Transverse colon (tissue), 4 donors: ENCODE measurements at regions not wholly inside any gene's neighbourhood (a gene's known extent, or its start where the extent isn't known, plus 50 kb on each side); places are given as distances from the start of the nearest gene placed in this dataset.

Source experiments
- DNase-seq: peaks from one replicate; pipeline ENCODE4 v3.0.0-alpha.2; 2019
- H3K27ac ChIP-seq, 4 donors: fragments of 200-600 bp; sonication (generic); 2 replicates each; pipeline ENCODE4 v1.5.1; 2016 to 2018; ENCODE audit warnings: inconsistent platforms in 4 of 4
- H3K27me3 ChIP-seq: fragments of 200-600 bp; sonication (generic); 2 replicates; pipeline ENCODE4 v1.5.1; 2017; ENCODE audit warnings: inconsistent platforms
- H3K36me3 ChIP-seq, 4 donors: fragments of 200-600 bp; sonication (generic); 2 replicates each; pipeline ENCODE4 v1.5.1; 2017 to 2019; ENCODE audit warnings: inconsistent platforms in 4 of 4
- H3K4me1 ChIP-seq, 4 donors: fragments of 200-600 bp; sonication (generic); 2 replicates each; pipeline ENCODE4 v1.5.1; 2017 to 2020; ENCODE audit warnings: inconsistent platforms in 4 of 4
- H3K4me3 ChIP-seq, 4 donors: fragments of 200-600 bp; sonication (generic); 1 replicate in 1 of 4; 2 replicates in 3 of 4; pipeline versions ENCODE4 v1.5.1 to v1.6.1; 2017 to 2019; ENCODE audit warnings: inconsistent platforms in 4 of 4
- H3K9me3 ChIP-seq, 2 donors: fragments of 200-600 bp; sonication (generic); 2 replicates each; pipeline ENCODE4 v1.5.1; 2017 to 2019; ENCODE audit warnings: inconsistent platforms in 2 of 2
- EP300 ChIP-seq: sonication (generic); formaldehyde crosslinking; IDR thresholded peaks from one replicate; pipeline ENCODE4 v1.6.1; 2017; ENCODE audit warnings: antibody characterized with exemption, low read depth
- POLR2A ChIP-seq: fragments of 450-650 bp; IDR thresholded peaks from one replicate; pipeline ENCODE4 v1.6.1; 2016; ENCODE audit warnings: antibody characterized with exemption, mild to moderate bottlenecking, moderate library complexity
- POLR2AphosphoS5 ChIP-seq, 3 donors: sonication (generic); formaldehyde crosslinking; IDR thresholded peaks; one replicate each; pipeline ENCODE4 v1.6.1; 2016; ENCODE audit warnings: antibody characterized with exemption in 3 of 3
- WGBS, 2 donors: methylation state at CpG; one replicate each; pipeline ENCODE4 v1.1.5; 2018; ENCODE audit warnings: low coverage in 1 of 2; 5-methylcytosine and 5-hydroxymethylcytosine counted together
- in situ Hi-C, 4 donors: fragments of 200-750 bp; cut with MboI; loops; one replicate each; pipeline versions ENCODE4 v1.15.0 to v1.15.1; 2017; ENCODE audit warnings: low sequenced_read_pairs in 3 of 4, low pct_ligation_motif_present in 1 of 4, low pct_unique_long_range_greater_than_20kb in 1 of 4
- intact Hi-C: fragments of 100-400 bp; cut with DNase I; formaldehyde crosslinking; loops from one replicate; pipeline ENCODE4 v1.15.1; 2023; ENCODE audit warnings: low total_unique reads
- TF ChIP-seq, protein P1 (sequence below), 5 experiments: fragments of 200-600 bp in 3 of 5; fragments of 450-650 bp in 2 of 5; sonication (generic) in 3 of 5; IDR thresholded peaks; 1 replicate in 2 of 5; 2 replicates in 3 of 5; pipeline ENCODE4 v1.5.1; 2016 to 2017; ENCODE audit warnings: antibody characterized with exemption in 5 of 5, inconsistent platforms in 3 of 5, mild to moderate bottlenecking in 2 of 5, moderate library complexity in 1 of 5

DNA sequence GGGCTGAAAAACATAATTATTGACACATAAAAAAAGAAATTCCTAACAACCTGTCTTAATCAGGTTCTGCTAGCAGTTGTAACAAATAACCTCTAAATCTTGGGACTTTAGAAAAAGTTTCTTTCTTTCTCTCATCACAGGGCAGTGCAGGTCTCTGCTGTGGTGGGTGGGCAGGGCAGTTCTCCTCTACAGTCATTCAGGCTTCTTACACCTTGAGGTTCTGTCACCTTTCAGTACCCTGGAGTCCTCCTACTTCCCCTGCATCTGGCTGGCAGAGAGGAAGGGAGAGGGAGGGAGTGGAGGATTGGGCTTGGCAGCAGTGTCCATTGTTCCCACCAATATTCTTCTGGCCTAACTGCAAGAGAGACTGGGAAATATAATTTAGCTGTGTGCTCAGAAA is 112.2 kb upstream of the ANKRD55 start:
- Histone ChIP-seq H3K4me3 (no peak overlapping the region), H3K36me3 (no peaks in the 10 kb centered on the region), H3K27me3 (no peaks in the 10 kb centered on the region), H3K27ac (no peak overlapping the region), H3K9me3 (no peaks in the 10 kb centered on the region), H3K4me1 (peaks cover 0 to 7% (median 0%) of the 10 kb centered on the region in 4 donors)
- in situ Hi-C loops (no loop called here), intact Hi-C loops (no loop called here)
- no peak for DNase-seq
- TF ChIP-seq POLR2A (no peak), EP300 (no peak), POLR2AphosphoS5 (IDR thresholded peaks at IDR 0.05) (no peak)
- TF ChIP-seq, protein P1, sequence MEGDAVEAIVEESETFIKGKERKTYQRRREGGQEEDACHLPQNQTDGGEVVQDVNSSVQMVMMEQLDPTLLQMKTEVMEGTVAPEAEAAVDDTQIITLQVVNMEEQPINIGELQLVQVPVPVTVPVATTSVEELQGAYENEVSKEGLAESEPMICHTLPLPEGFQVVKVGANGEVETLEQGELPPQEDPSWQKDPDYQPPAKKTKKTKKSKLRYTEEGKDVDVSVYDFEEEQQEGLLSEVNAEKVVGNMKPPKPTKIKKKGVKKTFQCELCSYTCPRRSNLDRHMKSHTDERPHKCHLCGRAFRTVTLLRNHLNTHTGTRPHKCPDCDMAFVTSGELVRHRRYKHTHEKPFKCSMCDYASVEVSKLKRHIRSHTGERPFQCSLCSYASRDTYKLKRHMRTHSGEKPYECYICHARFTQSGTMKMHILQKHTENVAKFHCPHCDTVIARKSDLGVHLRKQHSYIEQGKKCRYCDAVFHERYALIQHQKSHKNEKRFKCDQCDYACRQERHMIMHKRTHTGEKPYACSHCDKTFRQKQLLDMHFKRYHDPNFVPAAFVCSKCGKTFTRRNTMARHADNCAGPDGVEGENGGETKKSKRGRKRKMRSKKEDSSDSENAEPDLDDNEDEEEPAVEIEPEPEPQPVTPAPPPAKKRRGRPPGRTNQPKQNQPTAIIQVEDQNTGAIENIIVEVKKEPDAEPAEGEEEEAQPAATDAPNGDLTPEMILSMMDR (IDR thresholded peaks at IDR 0.05), result no peak

DNA sequence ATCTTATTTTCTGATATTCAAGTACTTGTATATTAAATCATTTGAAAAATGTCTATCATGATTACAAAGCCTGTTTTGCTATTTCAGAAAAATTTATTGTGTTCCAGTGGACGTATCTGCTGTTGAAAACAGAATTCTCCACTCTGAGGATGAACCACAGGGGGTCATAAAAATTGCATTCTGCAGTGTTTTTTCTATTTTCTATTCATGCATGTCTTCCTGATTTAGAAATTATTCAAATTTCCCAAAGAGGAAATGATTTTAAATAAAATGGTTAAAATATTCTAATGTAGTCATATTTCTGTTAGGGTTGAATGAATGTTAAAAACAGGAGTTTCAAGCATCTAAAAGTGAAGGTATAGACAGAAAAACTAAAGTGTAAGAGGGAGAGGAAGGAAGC is 111.5 kb upstream of the ANKRD55 start:
- in situ Hi-C loops, result no loop called here

DNA sequence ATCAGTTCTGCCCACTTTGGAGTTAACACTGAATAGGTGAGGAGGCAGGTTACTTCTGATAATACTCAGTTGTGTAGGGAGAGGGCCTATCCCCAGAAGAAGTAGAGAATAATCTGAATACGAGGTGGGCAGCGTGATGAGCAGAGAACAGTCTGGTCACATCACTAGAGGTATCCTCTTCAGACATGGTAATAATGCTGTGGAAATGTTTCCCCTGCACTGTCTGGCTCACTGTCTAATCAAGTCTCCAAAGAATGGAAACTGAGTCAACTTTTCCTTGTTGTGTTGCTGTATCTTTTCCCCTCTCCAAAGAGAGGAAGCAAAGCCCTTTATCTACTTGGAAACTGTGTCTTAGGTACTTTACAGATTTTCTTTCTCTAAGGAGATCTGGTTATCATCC is 110.9 kb upstream of the ANKRD55 start:
- in situ Hi-C loops (no loop called here), intact Hi-C loops (no loop called here)
- no peak for TF ChIP-seq EP300
- TF ChIP-seq, protein P1 (IDR thresholded peaks at IDR 0.05), result no peak
- TF ChIP-seq POLR2A, result no peak
- TF ChIP-seq POLR2AphosphoS5 (IDR thresholded peaks at IDR 0.05), result no peak
- WGBS, 2 donors, result 97% methylated on average over 2 of the region's 2 CpGs; no CpG with 5 or more reads in 1 of the 2 donors
- Histone ChIP-seq H3K4me3 (no peak overlapping the region), H3K4me1 (no peaks in the 10 kb centered on the region), H3K36me3 (no peaks in the 10 kb centered on the region), H3K27me3 (no peaks in the 10 kb centered on the region), H3K27ac (no peak overlapping the region), H3K9me3 (no peaks in the 10 kb centered on the region)
- no peak for DNase-seq

More for the DNA sequence above, 111.5 kb upstream of the ANKRD55 start:
- 82 to 86% methylated on average over 1 of the region's 1 CpG for WGBS, 2 donors
- Histone ChIP-seq H3K36me3 (no peaks in the 10 kb centered on the region), H3K27me3 (no peaks in the 10 kb centered on the region), H3K4me1 (no peaks in the 10 kb centered on the region), H3K27ac (no peak overlapping the region), H3K4me3 (no peak overlapping the region), H3K9me3 (no peaks in the 10 kb centered on the region)
- no peak for DNase-seq
- intact Hi-C loops, result no loop called here
- TF ChIP-seq POLR2AphosphoS5 (IDR thresholded peaks at IDR 0.05), result no peak
- no peak for TF ChIP-seq POLR2A
- TF ChIP-seq, protein P1 (IDR thresholded peaks at IDR 0.05), result no peak
- no peak for TF ChIP-seq EP300

DNA sequence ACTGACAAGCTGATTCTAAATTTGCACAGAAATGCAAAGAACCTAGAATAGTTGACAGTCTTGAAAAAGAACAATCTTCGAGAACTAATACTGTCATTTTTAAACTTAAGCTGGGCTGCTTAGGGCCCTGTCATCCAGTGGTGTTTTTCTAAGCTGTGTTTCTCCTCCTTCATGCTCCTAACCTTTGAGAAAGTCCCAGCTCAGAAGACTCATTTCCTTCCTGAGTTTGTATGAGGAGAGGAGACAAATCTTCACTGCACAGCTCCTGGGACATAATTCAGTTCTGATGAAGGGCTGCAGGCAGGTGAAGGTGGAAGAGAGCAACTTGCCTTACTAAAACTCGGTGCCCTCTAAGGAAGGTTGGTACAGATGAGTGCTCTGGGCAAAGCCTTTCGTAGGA is 109.5 kb upstream of the ANKRD55 start:
- H3K9me3 ChIP-seq, result no peaks in the 10 kb centered on the region
- no peaks in the 10 kb centered on the region for H3K4me1 ChIP-seq
- DNase-seq, result no peak
- H3K27me3 ChIP-seq, result no peaks in the 10 kb centered on the region
- no peaks in the 10 kb centered on the region for H3K36me3 ChIP-seq
- no peak for TF ChIP-seq POLR2AphosphoS5 (IDR thresholded peaks at IDR 0.05)
- TF ChIP-seq, protein P1 (IDR thresholded peaks at IDR 0.05), result no peak
- no peak for TF ChIP-seq POLR2A
- no peak for TF ChIP-seq EP300
- H3K4me3 ChIP-seq, result no peak overlapping the region
- 92 to 100% methylated on average over 1 to 3 of the region's 3 CpGs for WGBS, 2 donors
- intact Hi-C loops (no loop called here), in situ Hi-C loops (no loop called here)
- no peak overlapping the region for H3K27ac ChIP-seq
